ENCODE measurements at regions not wholly inside any gene's neighbourhood (a gene's known extent, or its start where the extent isn't known, plus 50 kb on each side); places are given as distances from the start of the nearest gene placed in this dataset.

GRCh38 chr7:68715907-68716306, 882.4 kb upstream of the AUTS2 start:
- DNase-seq (ENCODE audit: low read depth) (no peak), FAIRE-seq (no peak)
- TF ChIP-seq CTCF (IDR thresholded peaks at IDR 0.05; ENCODE audit: insufficient read depth, low read length, severe bottlenecking), result no peak
- no peaks in the 10 kb centered on the region for H3K36me3 ChIP-seq (ENCODE audit: control insufficient read depth, insufficient read depth, low read length)
- H3K4me3 ChIP-seq (ENCODE audit: low read depth, low read length), result no peak overlapping the region
- H3K27me3 ChIP-seq (ENCODE audit: control insufficient read depth, insufficient read depth, low read length), result no peaks in the 10 kb centered on the region

- no peak for DNase-seq (ENCODE audit: low read depth)
- H3K4me3 ChIP-seq (ENCODE audit: low read depth, low read length), result no peak overlapping the region
- H3K27me3 ChIP-seq (ENCODE audit: control insufficient read depth, insufficient read depth, low read length), result no peaks in the 10 kb centered on the region
- no peak for TF ChIP-seq CTCF (IDR thresholded peaks at IDR 0.05; ENCODE audit: insufficient read depth, low read length, severe bottlenecking)
- no peak for FAIRE-seq
- no peaks in the 10 kb centered on the region for H3K36me3 ChIP-seq (ENCODE audit: control insufficient read depth, insufficient read depth, low read length)
These were observed 881.1 kb upstream of the AUTS2 start for GRCh38 chr7:68717176-68717575.

- no peak for TF ChIP-seq CTCF (IDR thresholded peaks at IDR 0.05; ENCODE audit: insufficient read depth, low read length, severe bottlenecking)
- H3K27me3 ChIP-seq (ENCODE audit: control insufficient read depth, insufficient read depth, low read length), result no peaks in the 10 kb centered on the region
- FAIRE-seq (no peak), DNase-seq (ENCODE audit: low read depth) (no peak)
- H3K4me3 ChIP-seq (ENCODE audit: low read depth, low read length), result no peak overlapping the region
- no peaks in the 10 kb centered on the region for H3K36me3 ChIP-seq (ENCODE audit: control insufficient read depth, insufficient read depth, low read length)
These were observed 880.2 kb upstream of the AUTS2 start for GRCh38 chr7:68718097-68718551.

GRCh38 chr7:68720697-68721096, 877.6 kb upstream of the AUTS2 start:
- H3K36me3 ChIP-seq (ENCODE audit: control insufficient read depth, insufficient read depth, low read length), result no peaks in the 10 kb centered on the region
- H3K27me3 ChIP-seq (ENCODE audit: control insufficient read depth, insufficient read depth, low read length), result no peaks in the 10 kb centered on the region
- no peak for TF ChIP-seq CTCF (IDR thresholded peaks at IDR 0.05; ENCODE audit: insufficient read depth, low read length, severe bottlenecking)
- H3K4me3 ChIP-seq (ENCODE audit: low read depth, low read length), result no peak overlapping the region
- FAIRE-seq, result no peak
- DNase-seq (ENCODE audit: low read depth), result no peak

GRCh38 chr7:68722044-68722443, 876.2 kb upstream of the AUTS2 start:
- DNase-seq (ENCODE audit: low read depth) (no peak), FAIRE-seq (no peak)
- Histone ChIP-seq H3K36me3 (ENCODE audit: control insufficient read depth, insufficient read depth, low read length) (no peaks in the 10 kb centered on the region), H3K4me3 (ENCODE audit: low read depth, low read length) (no peak overlapping the region), H3K27me3 (ENCODE audit: control insufficient read depth, insufficient read depth, low read length) (no peaks in the 10 kb centered on the region)
- TF ChIP-seq CTCF (IDR thresholded peaks at IDR 0.05; ENCODE audit: insufficient read depth, low read length, severe bottlenecking), result no peak

- DNase-seq (ENCODE audit: low read depth) (no peak), FAIRE-seq (no peak)
- no peak overlapping the region for H3K4me3 ChIP-seq (ENCODE audit: low read depth, low read length)
- no peaks in the 10 kb centered on the region for H3K27me3 ChIP-seq (ENCODE audit: control insufficient read depth, insufficient read depth, low read length)
- H3K36me3 ChIP-seq (ENCODE audit: control insufficient read depth, insufficient read depth, low read length), result no peaks in the 10 kb centered on the region
- no peak for TF ChIP-seq CTCF (IDR thresholded peaks at IDR 0.05; ENCODE audit: insufficient read depth, low read length, severe bottlenecking)
These were observed 873.3 kb upstream of the AUTS2 start for GRCh38 chr7:68724965-68725364.
